ENCODE measurements at regions not wholly inside any gene's neighbourhood (a gene's known extent, or its start where the extent isn't known, plus 50 kb on each side); places are given as distances from the start of the nearest gene placed in this dataset.
A peak's percentile ranks its signal among the peaks of the same experiment; 100 is the strongest.
"Not testable (repeated sequence)": the region's sequence is repeated elsewhere in the genome, so short reads cannot be mapped to it uniquely, and the experiment has no call there.

DNA sequence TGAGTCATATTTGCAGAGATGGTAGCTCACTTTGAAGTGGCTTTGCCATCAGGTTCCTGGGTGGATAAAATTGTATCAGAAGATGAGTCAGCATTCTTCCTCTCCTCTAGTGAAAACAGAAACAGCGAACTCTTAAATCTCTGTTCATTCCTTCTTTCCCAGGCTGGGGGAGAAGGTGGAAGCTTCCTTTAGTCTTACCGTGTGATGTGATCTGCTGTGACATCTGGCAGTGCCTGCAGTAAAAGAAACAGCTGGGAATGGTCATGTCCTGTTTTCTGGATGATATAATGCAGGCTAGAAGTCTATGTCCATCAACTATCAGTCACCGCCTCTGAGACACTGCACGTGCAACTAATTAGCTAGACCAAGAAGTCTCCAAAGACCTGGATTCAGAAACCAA lies 171.6 kb downstream of the VAPA start:
- DNase-seq (ENCODE audit: low read depth): no peak

DNA sequence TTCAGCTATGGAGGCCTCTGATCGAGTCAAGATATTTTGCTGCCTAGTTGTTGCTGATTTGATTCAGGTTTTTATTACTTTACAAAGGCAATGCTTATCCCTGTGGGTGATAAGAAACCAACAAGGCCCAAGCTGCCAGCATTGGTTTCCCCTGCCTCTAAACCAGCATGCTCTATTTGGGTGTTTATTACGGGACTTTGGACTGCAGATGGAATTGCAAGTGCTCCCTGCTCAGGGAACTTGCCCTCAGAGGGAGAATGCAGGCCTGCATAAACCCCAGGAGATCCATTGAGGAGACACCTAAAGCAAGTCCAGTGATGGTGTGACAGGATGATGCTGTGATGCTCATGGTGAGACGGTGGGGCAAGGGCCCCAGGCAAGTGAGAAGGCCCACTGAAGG lies 172.1 kb downstream of the VAPA start:
- DNase-seq (ENCODE audit: low read depth): no peak

DNA sequence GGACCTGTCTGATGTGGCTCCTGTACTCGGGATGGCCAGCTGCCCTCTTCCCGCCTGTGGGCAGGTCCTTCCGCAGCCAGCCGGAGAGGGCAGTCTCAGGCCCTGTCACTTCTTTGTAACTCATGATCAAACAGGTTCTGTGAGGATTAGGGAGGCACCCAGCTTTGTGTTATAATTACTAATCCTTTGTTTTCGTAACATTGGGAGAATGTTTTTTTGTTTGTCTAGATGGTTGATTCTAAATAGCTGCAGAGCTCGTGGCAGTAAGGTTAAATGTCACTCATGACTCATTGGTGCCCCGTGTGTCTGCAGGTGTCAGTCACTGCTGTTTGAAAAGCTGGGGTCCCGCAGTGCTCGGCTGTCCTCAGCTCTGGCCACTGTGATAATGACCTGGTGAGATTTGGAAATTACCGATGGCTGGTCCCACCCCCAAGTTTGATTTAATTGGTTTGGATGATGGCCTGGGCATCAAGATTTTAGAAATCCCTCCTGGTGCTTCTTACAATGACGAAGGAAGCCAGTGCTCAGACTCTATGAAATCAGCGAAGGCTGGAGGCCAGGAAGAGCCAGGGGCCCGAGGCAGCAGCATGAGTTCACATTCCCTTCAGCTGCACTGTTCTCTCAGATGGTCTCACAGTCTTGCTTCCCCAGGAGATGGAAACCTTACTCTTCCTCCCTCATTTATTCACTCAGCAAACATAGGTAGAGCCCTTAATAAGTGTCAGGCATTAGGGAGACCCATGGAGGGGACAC lies 172.8 kb downstream of the VAPA start:
- no peak for DNase-seq (ENCODE audit: low read depth)

DNA sequence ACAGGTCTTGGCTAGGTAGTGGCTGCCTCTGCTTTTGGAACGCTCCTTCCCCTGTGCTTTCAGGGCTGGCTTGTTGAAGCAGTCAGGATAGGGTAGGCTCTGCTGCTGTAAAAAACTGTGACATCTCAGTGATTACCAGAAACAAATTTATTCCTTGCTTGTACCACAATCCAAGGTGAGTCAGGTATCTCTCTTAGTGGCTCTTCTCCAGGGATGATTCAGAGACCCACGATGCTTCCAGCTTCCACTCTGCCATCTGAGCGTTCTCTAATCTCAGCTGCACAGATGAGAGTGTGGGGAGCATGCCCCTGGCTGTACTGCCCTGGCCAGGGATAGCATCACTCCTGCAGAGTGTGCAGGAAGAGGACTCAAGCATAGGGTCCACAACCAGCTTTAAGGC lies 174.9 kb downstream of the VAPA start:
- no peak for DNase-seq (ENCODE audit: low read depth)

DNA sequence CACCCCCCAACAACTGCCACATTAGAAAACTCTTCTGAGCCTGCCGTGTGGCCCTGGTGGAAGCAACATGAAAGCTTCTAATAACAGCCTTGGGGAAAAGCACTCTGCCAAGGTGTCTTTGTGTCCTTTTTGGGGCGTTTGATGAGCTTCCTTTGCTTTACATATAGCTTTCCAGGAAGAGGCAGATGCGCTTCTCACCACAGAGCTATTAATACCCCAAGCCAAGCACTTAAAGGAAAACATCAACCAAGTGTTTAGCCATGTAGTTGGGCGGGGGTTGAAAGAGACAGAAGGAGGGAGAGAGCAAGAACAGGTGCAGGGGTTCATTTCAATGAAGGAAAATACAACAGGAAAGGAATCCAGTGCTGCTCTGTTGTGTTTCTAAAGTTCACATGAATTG lies 176.1 kb downstream of the VAPA start:
- DNase-seq (ENCODE audit: low read depth): no peak

DNA sequence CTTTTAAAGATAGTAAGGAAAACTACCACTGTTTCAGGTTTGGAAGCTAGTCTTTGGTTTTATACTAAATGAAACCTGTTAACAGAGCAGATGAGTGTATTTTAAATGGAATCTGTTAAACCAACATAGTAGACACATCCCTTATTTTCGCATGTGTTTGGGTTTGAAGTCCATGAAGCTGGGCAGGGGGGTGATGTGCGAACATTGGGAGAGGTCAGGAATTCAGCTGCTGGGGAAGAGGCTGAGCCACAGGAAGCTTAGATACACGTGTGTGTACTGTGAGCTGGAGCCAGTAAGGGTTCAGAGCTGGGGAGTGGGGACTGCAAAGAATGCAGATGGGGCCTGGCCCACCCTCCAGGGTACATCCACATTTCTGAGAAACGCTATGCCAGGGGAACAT lies 176.9 kb downstream of the VAPA start:
- DNase-seq (ENCODE audit: low read depth): no peak

DNA sequence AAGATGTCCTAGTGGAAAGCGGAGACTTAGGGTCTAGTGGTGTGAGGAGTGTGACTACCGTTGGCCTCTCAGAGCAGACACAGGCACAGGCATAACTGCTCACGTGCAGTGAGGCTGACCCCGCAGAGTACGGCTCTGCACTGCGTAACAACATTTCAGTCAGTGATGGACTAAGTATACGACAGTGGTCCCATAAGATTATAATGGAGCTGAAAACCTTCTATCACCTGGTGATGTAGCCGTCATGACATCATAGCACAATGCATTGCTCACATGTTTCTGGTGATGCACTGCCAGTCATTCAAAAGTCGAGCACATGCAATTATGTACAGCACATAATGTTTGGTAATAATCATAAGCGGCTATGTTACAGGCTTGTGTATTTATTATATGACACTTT lies 179.6 kb downstream of the VAPA start:
- no peak for DNase-seq (ENCODE audit: low read depth)

DNA sequence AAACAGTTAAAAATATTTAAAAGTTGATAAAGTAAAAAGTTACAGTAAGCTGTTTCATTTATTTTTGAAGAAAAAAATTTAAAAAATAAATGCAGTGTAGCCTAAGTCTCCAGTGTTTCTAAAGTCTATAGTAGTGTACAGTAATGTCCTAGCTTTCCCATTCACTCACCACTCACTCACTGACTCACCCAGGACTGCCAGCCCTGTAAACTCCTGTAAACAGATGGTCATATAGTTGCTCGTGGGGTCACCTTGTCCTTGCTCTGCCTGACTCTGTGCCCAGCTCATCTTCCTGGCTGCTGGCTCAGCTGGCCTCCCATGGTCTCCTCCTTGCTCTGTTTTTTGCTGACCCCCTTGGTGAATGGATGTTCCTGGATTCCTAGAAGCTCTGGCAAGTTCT lies 180.3 kb downstream of the VAPA start:
- DNase-seq (ENCODE audit: low read depth): peak; percentile 41

DNA sequence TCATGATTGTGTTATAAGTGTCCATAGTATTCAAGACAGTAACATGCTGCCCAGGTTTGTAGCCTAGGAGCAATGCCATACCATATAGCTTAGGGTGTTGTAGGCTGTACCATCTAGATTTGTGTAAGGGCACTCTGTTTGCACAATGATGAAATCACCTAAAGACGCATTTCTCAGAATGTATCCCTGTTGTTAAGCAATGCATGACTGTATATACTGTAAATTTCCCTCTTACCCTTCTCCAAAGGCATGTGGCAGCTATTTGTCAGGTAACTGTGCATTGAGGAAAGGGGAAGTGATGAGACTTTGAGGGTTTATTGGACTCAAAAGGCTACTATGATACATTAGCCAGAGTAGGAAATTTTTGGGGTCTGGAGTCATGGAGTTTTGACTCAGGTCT lies 180.8 kb downstream of the VAPA start:
- DNase-seq (ENCODE audit: low read depth): no peak

DNA sequence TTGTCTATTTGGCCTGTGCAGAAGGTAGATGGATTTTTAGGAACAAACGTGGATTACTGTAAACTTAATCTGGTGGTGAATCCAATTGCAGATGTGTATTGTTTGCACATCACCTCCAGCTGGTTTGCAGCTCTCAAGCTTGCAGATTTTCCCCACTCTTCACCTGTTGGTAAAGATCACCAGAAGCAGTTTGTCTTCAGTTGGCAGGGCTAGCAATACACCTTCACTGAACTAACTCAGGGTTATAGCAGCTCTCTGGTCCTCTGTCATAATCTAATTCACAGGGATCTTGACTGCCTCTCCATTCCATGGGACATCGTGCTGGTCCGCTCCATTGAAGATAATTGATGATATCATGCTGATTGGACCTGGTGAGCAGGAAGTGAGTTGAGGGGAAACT lies 181.5 kb downstream of the VAPA start:
- no peak for DNase-seq (ENCODE audit: low read depth)

DNA sequence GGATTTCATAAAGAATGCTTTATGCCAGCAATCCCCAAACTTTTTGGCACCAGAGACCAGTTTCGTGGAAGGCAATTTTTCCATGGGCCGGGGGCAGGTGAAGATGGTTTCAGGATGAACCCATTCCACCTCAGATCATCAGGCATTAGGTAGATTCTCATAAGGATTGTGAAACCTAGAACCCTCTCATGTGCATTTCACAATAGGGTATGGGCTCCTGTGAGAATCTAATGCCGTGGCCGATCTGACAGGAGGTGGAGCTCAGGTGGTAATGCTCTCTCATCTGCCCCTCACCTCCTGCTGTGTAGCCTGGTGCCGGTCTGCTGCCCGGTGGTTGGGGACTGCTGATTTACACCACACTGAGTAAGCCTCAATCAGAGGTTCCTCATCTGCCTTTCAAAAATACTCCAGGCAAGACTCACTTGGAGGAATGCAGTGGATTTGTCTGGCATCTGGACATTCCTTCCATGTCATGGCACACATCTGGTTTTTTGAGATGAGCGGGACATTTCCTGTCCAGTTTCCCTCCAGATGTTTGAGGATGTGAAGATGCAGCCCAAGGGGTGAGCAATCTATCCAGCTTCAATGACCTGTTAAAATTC lies 185.8 kb downstream of the VAPA start:
- no peak for DNase-seq (ENCODE audit: low read depth)

DNA sequence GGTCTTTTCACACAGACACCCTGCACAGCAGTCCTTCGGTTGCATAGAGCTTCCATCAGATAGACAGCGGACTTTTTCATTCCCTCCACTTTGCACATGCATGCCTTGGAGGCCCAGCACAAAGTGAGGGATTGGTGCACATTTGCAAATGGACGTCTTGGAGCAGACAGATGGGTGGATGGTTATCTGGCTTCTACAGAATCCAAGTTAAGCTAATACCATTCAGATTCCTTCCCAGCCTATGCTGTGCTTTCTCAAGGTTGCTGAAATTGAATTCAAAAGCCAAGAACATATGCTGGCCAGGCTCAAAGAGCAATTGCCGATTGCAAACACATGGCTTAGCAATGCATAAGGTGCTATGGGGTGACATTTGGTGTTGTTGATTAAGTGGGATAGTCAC lies 186.4 kb downstream of the VAPA start:
- no peak for DNase-seq (ENCODE audit: low read depth)

DNA sequence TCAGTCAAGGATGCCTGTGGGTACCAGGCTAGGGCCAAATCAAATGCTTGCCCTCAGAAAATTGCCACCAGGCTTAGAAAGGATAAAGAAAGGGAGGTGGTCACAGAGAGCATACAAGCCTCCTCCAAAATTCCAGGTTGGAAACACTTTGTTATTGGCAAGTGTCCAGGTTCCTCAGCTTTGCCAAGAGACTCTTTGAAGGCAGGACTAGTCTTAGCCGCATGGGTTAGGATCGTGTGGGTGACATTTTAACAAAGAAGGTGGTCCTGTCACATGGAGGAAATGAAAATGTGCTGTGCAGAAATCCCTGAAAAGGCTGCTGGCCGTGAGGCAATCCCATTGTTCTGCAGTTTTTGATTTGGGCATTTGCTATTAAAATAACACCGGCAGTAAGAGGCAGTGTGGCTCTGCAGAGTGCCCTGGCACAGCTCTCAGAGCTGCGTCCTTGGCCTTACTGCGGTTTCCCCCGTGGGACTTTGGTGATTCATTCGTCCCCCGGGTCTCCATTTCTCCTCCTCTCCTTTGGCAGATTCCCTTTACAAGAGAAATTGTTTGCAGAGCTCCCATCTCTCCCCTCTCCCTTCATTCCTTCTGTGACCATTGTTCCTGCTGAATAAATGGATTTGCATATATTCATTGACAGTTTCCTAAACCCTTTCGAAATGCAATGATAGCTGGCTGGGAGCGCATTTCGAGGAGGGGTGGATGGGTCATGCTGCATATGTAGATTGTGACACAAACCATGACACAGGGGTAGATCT lies 187.3 kb downstream of the VAPA start:
- peak; percentile 12 for DNase-seq (ENCODE audit: low read depth)

DNA sequence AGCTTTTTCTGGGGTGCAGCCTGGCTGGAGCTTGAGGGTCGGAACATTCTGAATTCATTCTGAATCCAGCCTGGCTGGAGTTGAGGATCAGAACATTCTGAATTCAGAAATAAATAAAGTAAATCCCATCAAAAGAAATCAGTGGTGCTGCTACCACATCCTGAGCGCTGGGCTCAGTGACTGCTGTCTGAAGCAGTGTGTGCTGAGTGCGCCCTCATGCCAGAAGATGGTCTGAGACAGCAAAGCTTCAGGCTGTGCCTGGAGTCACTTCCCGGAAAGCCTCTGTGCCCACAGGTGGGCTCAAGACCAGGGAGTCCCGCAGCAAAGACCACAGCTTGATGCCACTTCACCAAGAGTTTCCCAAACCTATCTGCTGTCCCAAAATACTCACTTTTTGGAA lies 187.9 kb downstream of the VAPA start:
- no peak for DNase-seq (ENCODE audit: low read depth)

DNA sequence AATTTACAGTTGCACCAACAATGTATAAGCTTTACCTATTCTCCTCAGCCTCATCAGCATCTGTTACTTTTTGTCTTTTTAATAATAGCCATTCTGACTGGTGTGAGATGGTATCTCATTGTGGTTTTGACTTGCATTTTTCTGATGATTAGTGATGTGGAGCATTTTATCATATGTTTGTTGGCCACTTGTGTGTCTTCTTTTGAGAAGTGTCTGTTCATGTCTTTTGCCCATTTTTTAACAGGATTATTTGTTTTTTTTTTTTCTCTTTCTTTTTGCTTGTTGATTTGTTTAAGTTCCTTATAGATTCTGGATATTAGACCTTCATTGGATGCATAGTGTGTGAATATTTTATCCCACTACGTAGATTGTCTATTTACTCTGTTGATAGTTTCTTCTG lies 191.3 kb downstream of the VAPA start:
- not testable (repeated sequence) for DNase-seq (ENCODE audit: low read depth)

DNA sequence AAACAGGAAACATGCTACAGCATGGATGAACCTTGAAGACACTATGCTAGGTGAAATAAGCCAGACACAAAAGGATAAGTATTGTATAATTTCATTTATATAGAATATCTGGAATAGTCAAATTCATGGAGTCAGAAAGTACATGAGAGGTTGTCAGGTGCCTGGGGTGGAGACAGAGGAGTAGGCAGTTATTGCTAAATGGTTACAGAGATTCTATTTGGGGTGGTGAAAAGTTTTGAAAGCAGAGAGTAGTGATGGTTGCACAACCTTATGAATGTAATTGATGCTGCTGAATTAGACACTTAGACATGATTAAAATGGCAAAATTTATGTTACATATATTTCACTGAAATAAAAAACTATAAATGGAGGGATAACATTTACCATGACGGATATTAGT lies 197.4 kb downstream of the VAPA start:
- DNase-seq (ENCODE audit: low read depth): no peak

DNA sequence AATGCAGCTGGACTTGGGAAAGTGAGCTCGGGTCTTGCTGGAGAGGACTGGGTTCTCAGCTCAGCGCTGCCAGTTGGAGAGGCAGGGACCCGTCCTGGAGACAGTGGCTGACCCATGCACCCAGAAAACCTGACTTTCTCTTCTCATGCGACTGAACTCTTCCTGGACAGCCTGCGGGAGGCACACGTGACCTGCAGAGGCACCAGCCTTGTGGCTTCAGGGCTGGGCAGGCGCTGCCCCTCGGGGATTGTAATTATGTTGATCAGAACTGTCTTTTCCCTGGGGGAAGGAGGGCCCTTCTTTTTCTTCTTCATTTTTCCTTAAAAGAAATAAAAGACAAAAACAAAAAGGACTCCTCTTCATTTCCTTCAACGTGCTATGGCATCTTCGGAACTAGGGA lies 198.1 kb downstream of the VAPA start:
- DNase-seq (ENCODE audit: low read depth): no peak

DNA sequence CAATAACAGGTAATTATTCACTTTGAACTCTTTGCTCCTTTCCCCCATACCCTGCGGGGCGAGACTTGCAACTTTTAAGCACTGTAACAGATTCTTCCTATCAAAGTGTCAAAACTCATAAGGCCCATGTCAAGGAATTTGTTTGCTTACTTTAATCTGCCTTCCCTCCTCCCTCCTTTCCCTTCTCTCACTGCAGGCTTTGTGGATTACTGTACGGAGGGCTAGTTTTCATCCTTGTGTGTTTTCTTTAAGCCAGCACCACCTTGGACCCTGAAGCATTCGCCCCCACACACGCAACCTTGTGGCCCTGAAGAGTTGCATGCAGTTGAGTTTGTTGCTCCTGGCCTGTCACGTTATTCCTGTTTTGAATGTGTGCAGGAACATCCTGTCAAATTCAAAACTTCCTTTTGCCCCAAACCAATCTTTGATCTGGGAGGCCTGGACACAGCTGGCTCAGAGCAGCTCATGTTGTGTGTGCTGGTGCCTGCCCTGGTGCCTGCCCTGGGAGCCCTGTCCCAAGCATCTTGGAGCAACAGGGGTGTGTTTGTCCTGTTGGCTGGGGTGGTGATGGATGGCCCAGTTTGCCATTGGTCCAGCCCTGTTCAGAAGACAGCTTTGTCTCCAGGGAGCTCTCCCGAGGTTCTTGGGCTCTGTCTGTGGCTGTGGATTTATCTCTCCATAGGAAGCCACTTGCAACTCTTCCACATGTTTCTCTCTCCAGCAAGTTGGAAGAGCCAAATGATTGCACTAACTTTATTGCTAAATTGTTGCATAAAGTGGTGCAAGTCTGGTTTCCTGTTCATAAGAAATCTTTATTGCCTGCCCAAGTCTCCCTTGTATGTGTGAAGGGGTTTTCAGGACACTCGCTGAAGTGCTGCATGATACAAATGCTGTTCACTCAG lies 199.6 kb downstream of the VAPA start:
- no peak for DNase-seq (ENCODE audit: low read depth)

DNA sequence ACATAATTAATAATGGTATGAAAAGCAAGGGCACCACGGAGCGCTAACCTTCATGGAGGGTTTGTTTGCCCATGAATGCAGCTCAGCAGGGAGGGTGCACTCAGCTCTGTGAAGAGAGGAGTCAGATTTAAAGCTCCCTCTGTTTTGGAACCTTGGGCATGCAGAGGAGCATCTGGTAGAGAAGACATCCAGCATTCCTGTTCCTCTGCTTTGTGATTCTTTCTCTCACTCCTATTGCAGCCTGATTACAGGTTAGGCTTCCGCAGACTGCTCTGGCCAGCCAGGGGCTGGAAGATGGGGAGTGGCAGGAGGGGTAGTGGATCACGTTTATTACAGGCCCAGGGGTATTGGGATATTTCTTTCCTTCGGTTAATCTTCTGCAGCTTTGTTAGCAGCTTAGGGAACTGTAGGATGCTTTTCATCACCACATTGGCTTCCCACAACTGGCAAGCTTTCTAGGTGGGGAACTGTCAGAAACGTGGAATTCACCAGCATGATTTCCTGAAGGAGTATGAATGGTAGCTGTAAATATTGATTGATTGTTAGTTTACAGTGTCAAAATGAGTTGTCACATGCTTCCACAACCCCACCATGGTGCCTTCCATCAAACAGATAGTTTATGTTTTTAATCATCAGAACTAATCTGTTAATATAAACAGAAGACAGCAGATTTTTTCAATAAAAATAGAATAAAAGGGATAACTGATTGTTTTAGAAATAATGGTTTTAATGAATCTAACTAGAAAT lies 201.1 kb downstream of the VAPA start:
- DNase-seq (ENCODE audit: low read depth): no peak

DNA sequence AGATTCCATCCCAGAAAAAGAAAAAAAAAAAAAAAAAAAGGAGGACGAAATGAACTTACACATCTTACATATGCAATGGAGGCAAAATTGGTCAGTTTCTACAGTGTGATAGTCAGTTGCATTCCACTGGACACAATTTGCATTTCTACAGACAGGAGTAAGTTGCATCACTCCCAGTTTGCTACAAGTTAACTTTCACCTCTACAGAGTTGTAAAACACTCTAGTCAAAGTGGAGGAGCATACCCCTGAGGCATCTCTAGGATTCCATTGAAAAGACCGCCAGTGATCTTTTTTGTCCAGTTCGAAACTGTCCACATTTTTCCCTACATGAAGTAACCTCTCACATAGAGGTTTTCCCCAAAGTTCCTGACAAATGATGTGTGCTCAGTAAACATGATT lies 202.8 kb downstream of the VAPA start:
- DNase-seq (ENCODE audit: low read depth): no peak

DNA sequence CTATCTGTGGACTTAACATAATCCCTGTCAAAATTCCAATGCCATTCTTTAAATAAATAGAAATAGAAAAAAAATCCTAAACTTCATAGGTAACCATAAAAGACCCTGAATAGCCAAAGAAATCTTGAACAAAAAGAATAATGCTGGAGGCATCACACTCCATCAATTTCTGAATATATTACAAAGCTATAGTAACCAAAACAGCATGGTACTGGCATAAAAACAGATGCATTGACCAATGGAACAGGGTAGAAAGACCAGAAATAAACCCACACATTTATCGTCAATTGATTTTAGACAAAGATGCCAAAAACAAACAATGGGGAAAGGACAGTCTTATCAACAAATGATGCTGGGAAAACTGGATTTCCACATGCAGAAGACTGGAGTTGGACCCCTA lies 205.7 kb downstream of the VAPA start:
- no peak for DNase-seq (ENCODE audit: low read depth)

DNA sequence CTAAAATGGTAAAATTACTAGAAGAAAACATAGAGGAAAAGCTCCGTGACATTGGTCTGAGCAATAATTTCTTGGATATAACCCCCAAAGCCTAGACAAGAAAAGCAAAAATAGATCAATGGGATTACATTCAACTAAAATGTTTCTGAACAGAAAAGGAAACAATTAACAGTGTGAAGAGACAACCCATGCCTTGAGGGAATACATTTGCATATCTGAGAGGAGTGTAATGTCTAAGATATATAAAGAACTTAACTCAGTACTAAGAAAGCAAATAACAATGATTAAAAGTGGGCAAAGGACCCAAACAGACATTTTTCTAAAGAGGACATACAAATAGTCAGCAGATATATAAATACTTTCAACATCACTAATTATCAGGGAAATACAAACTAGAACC lies 206.2 kb downstream of the VAPA start:
- no peak for DNase-seq (ENCODE audit: low read depth)

Data from ELR (cell line).